ENCODE measurements at regions not wholly inside any gene's neighbourhood (a gene's known extent, or its start where the extent isn't known, plus 50 kb on each side); places are given as distances from the start of the nearest gene placed in this dataset.

DNA sequence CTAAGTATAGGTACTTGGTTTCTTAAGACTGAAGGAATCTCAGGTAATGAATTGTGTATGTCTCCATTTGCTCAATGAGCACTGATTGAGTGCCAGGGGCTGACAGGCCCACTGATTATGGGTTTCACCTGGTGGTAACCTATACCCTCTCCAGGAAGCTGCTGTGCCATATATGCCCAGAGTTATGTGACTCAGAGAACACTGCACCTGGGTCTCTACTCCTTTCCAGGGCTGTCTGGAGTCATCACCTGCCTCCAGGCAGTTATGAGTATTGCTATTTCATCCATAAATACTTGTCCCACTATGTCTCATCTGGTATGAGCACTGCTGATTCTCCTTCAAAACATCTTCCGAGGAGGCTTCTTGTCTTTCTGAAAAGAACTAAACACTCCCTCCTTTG, 692.9 kb downstream of the BCL11B start:
- TF ChIP-seq, protein P1, sequence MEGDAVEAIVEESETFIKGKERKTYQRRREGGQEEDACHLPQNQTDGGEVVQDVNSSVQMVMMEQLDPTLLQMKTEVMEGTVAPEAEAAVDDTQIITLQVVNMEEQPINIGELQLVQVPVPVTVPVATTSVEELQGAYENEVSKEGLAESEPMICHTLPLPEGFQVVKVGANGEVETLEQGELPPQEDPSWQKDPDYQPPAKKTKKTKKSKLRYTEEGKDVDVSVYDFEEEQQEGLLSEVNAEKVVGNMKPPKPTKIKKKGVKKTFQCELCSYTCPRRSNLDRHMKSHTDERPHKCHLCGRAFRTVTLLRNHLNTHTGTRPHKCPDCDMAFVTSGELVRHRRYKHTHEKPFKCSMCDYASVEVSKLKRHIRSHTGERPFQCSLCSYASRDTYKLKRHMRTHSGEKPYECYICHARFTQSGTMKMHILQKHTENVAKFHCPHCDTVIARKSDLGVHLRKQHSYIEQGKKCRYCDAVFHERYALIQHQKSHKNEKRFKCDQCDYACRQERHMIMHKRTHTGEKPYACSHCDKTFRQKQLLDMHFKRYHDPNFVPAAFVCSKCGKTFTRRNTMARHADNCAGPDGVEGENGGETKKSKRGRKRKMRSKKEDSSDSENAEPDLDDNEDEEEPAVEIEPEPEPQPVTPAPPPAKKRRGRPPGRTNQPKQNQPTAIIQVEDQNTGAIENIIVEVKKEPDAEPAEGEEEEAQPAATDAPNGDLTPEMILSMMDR (conservative IDR thresholded peaks at IDR 0.05; ENCODE audit: low read depth, low read length), result no peak
- TF ChIP-seq POLR2A (IDR thresholded peaks at IDR 0.05; ENCODE audit: low read depth, low read length), result no peak
- no peak for TF ChIP-seq SMC3 (IDR thresholded peaks at IDR 0.05; ENCODE audit: low read depth, low read length)
- TF ChIP-seq MXI1 (IDR thresholded peaks at IDR 0.05; ENCODE audit: borderline replicate concordance, low read depth, low read length), result no peak
- TF ChIP-seq, protein P2, sequence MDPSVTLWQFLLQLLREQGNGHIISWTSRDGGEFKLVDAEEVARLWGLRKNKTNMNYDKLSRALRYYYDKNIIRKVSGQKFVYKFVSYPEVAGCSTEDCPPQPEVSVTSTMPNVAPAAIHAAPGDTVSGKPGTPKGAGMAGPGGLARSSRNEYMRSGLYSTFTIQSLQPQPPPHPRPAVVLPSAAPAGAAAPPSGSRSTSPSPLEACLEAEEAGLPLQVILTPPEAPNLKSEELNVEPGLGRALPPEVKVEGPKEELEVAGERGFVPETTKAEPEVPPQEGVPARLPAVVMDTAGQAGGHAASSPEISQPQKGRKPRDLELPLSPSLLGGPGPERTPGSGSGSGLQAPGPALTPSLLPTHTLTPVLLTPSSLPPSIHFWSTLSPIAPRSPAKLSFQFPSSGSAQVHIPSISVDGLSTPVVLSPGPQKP (IDR thresholded peaks at IDR 0.05; ENCODE audit: borderline replicate concordance, low read depth, low read length), result no peak
- no peak for TF ChIP-seq RFX5 (IDR thresholded peaks at IDR 0.05; ENCODE audit: low read depth, low read length)
- no peak for TF ChIP-seq RCOR1 (IDR thresholded peaks at IDR 0.05; ENCODE audit: insufficient replicate concordance, low read length)
- no peak for TF ChIP-seq CEBPB (IDR thresholded peaks at IDR 0.05; ENCODE audit: low read depth, low read length)
- TF ChIP-seq RAD21 (IDR thresholded peaks at IDR 0.05; ENCODE audit: low read length), result no peak

Measured in IMR-90 (cell line).